IPS-18a (cell line): ENCODE measurements at regions not wholly inside any gene's neighbourhood (a gene's known extent, or its start where the extent isn't known, plus 50 kb on each side); places are given as distances from the start of the nearest gene placed in this dataset.

Experiments
- H3K27ac ChIP-seq: one replicate; pipeline ENCODE4 v1.5.1; 2013; ENCODE audit warnings: low read length
- H3K27me3 ChIP-seq: one replicate; pipeline ENCODE4 v1.6.1; 2013; ENCODE audit warnings: mild to moderate bottlenecking, low read length; ENCODE audit not compliant: control insufficient read depth, insufficient read depth
- H3K36me3 ChIP-seq: one replicate; pipeline ENCODE4 v1.6.1; 2013; ENCODE audit warnings: low read depth, low read length; ENCODE audit not compliant: control insufficient read depth
- H3K4me1 ChIP-seq: one replicate; pipeline ENCODE4 v1.6.1; 2013; ENCODE audit warnings: low read depth, low read length; ENCODE audit not compliant: control insufficient read depth
- H3K4me3 ChIP-seq: one replicate; pipeline ENCODE4 v1.5.1; 2013; ENCODE audit warnings: low read length
- H3K9ac ChIP-seq: one replicate; pipeline ENCODE4 v1.6.1; 2013; ENCODE audit warnings: mild to moderate bottlenecking, low read length, moderate library complexity
- H3K9me3 ChIP-seq: one replicate; pipeline ENCODE4 v1.6.1; 2013; ENCODE audit warnings: low read depth, low read length; ENCODE audit not compliant: control insufficient read depth

GRCh38 chr4:124224256-124224655 is 488.3 kb downstream of the ANKRD50 start:
- Histone ChIP-seq H3K9ac (no peak overlapping the region), H3K27me3 (no peaks in the 10 kb centered on the region), H3K36me3 (no peaks in the 10 kb centered on the region), H3K4me1 (no peaks in the 10 kb centered on the region), H3K4me3 (no peak overlapping the region), H3K9me3 (no peaks in the 10 kb centered on the region), H3K27ac (no peak overlapping the region)

GRCh38 chr4:124227981-124228380 is 484.6 kb downstream of the ANKRD50 start:
- Histone ChIP-seq H3K4me1 (no peaks in the 10 kb centered on the region), H3K4me3 (no peak overlapping the region), H3K36me3 (no peaks in the 10 kb centered on the region), H3K9ac (no peak overlapping the region), H3K27ac (no peak overlapping the region), H3K9me3 (no peaks in the 10 kb centered on the region), H3K27me3 (no peaks in the 10 kb centered on the region)

GRCh38 chr4:124230268-124230667 is 482.3 kb downstream of the ANKRD50 start:
- no peak overlapping the region for H3K4me3 ChIP-seq

GRCh38 chr4:124234771-124235170 is 477.8 kb downstream of the ANKRD50 start:
- no peak overlapping the region for H3K27ac ChIP-seq
- no peak overlapping the region for H3K9ac ChIP-seq
- H3K9me3 ChIP-seq = no peaks in the 10 kb centered on the region
- no peak overlapping the region for H3K4me3 ChIP-seq
- no peaks in the 10 kb centered on the region for H3K27me3 ChIP-seq
- no peaks in the 10 kb centered on the region for H3K36me3 ChIP-seq
- H3K4me1 ChIP-seq = no peaks in the 10 kb centered on the region

More at GRCh38 chr4:124230268-124230667, 482.3 kb downstream of the ANKRD50 start:
- Histone ChIP-seq H3K9ac (no peak overlapping the region), H3K27me3 (no peaks in the 10 kb centered on the region), H3K4me1 (no peaks in the 10 kb centered on the region), H3K27ac (no peak overlapping the region), H3K9me3 (no peaks in the 10 kb centered on the region), H3K36me3 (no peaks in the 10 kb centered on the region)

GRCh38 chr4:124243671-124244366 is 468.7 kb downstream of the ANKRD50 start:
- no peaks in the 10 kb centered on the region for H3K27me3 ChIP-seq
- H3K36me3 ChIP-seq = no peaks in the 10 kb centered on the region
- H3K27ac ChIP-seq = no peak overlapping the region
- no peaks in the 10 kb centered on the region for H3K9me3 ChIP-seq
- no peaks in the 10 kb centered on the region for H3K4me1 ChIP-seq
- H3K9ac ChIP-seq = no peak overlapping the region
- no peak overlapping the region for H3K4me3 ChIP-seq

GRCh38 chr4:124253080-124253479 is 459.5 kb downstream of the ANKRD50 start:
- Histone ChIP-seq H3K9ac (no peak overlapping the region), H3K4me1 (no peaks in the 10 kb centered on the region), H3K36me3 (no peaks in the 10 kb centered on the region), H3K4me3 (no peak overlapping the region), H3K27ac (no peak overlapping the region), H3K27me3 (no peaks in the 10 kb centered on the region), H3K9me3 (no peaks in the 10 kb centered on the region)

GRCh38 chr4:124262211-124263179 is 450.0 kb downstream of the ANKRD50 start:
- Histone ChIP-seq H3K9ac (no peak overlapping the region), H3K4me3 (no peak overlapping the region), H3K9me3 (no peaks in the 10 kb centered on the region), H3K4me1 (no peaks in the 10 kb centered on the region), H3K36me3 (no peaks in the 10 kb centered on the region), H3K27ac (no peak overlapping the region), H3K27me3 (no peaks in the 10 kb centered on the region)

GRCh38 chr4:124265701-124266100 is 446.8 kb downstream of the ANKRD50 start:
- no peaks in the 10 kb centered on the region for H3K9me3 ChIP-seq
- H3K27me3 ChIP-seq = no peaks in the 10 kb centered on the region
- H3K27ac ChIP-seq = no peak overlapping the region
- no peak overlapping the region for H3K4me3 ChIP-seq
- no peaks in the 10 kb centered on the region for H3K36me3 ChIP-seq
- H3K4me1 ChIP-seq = no peaks in the 10 kb centered on the region
- H3K9ac ChIP-seq = no peak overlapping the region

- no peaks in the 10 kb centered on the region for H3K9me3 ChIP-seq
- no peak overlapping the region for H3K9ac ChIP-seq
- no peaks in the 10 kb centered on the region for H3K4me1 ChIP-seq
- H3K27ac ChIP-seq = no peak overlapping the region
- H3K4me3 ChIP-seq = no peak overlapping the region
- H3K27me3 ChIP-seq = no peaks in the 10 kb centered on the region
- H3K36me3 ChIP-seq = no peaks in the 10 kb centered on the region
These were observed 445.8 kb downstream of the ANKRD50 start for GRCh38 chr4:124266721-124267120.

GRCh38 chr4:124276461-124276860 is 436.1 kb downstream of the ANKRD50 start:
- H3K27ac ChIP-seq = no peak overlapping the region
- H3K4me3 ChIP-seq = no peak overlapping the region
- H3K9me3 ChIP-seq = no peaks in the 10 kb centered on the region
- no peaks in the 10 kb centered on the region for H3K27me3 ChIP-seq
- H3K9ac ChIP-seq = no peak overlapping the region
- H3K4me1 ChIP-seq = no peaks in the 10 kb centered on the region
- H3K36me3 ChIP-seq = no peaks in the 10 kb centered on the region

GRCh38 chr4:124277691-124278090 is 434.8 kb downstream of the ANKRD50 start:
- Histone ChIP-seq H3K9ac (no peak overlapping the region), H3K36me3 (no peaks in the 10 kb centered on the region), H3K4me3 (no peak overlapping the region), H3K4me1 (no peaks in the 10 kb centered on the region), H3K27ac (no peak overlapping the region), H3K9me3 (no peaks in the 10 kb centered on the region), H3K27me3 (no peaks in the 10 kb centered on the region)
